Kidney (tissue), 13 donors: ENCODE measurements at regions not wholly inside any gene's neighbourhood (a gene's known extent, or its start where the extent isn't known, plus 50 kb on each side); places are given as distances from the start of the nearest gene placed in this dataset.

Experiments
- DNase-seq, 5 donors: peaks; one replicate each; pipeline ENCODE4 v3.0.0-alpha.2; 2013 to 2020
- FAIRE-seq: peaks from 2 replicates; lab custom pipeline; 2012; peaks lifted over from hg19 to GRCh38; lab: Jason Lieb, UNC
- H3K27ac ChIP-seq, 2 donors: one replicate each; pipeline ENCODE4 v1.7.0; 2013; ENCODE audit warnings: low read depth in 2 of 2, low read length in 2 of 2, inconsistent platforms in 1 of 2
- H3K27me3 ChIP-seq: one replicate; pipeline ENCODE4 v1.7.1; 2013; ENCODE audit warnings: low read length, inconsistent platforms; ENCODE audit not compliant: control insufficient read depth, insufficient read depth
- H3K36me3 ChIP-seq, 3 donors: one replicate each; pipeline versions ENCODE4 v1.7.0 to v1.7.1; 2013; ENCODE audit warnings: low read length in 3 of 3, control low read depth in 1 of 3, inconsistent platforms in 1 of 3; ENCODE audit not compliant: insufficient read depth in 3 of 3, control insufficient read depth in 2 of 3
- H3K4me1 ChIP-seq, 3 donors: one replicate each; pipeline versions ENCODE4 v1.7.0 to v1.7.1; 2013; ENCODE audit warnings: low read length in 3 of 3, inconsistent platforms in 1 of 3, low read depth in 1 of 3; ENCODE audit not compliant: control insufficient read depth in 2 of 3, insufficient read depth in 2 of 3
- H3K4me3 ChIP-seq, 3 donors: one replicate each; pipeline versions ENCODE4 v1.7.0 to v1.8.1; 2013; ENCODE audit warnings: low read length in 3 of 3, control low read depth in 1 of 3, inconsistent platforms in 1 of 3
- H3K9ac ChIP-seq, 3 donors: one replicate each; pipeline versions ENCODE4 v1.7.0 to v1.7.1; 2013; ENCODE audit warnings: low read length in 3 of 3, control low read depth in 1 of 3, inconsistent platforms in 1 of 3
- H3K9me3 ChIP-seq, 3 donors: one replicate each; pipeline versions ENCODE4 v1.7.0 to v1.7.1; 2013; ENCODE audit warnings: low read length in 3 of 3, control low read depth in 1 of 3, inconsistent platforms in 1 of 3; ENCODE audit not compliant: control insufficient read depth in 2 of 3, insufficient read depth in 1 of 3
- CTCF ChIP-seq: IDR thresholded peaks from 3 replicates; pipeline ENCODE4 v1.5.1; 2012; ENCODE audit warnings: mild to moderate bottlenecking, moderate library complexity, borderline replicate concordance; ENCODE audit not compliant: insufficient read depth; ENCODE audit errors: extremely low read depth
- intact Hi-C: fragments of 100-400 bp; cut with DNase I; formaldehyde crosslinking; loops from one replicate; pipeline ENCODE4 v1.11.1; 2022
- donor health status: control.
- donor health status: control.
- donor health status: control.
- donor health status: control.
- donor health status: control.
- donor health status: DM: yes; HTN: yes; CAD: no.
- donor health status: Normal renal cell carcinoma (clear cell type).

DNA sequence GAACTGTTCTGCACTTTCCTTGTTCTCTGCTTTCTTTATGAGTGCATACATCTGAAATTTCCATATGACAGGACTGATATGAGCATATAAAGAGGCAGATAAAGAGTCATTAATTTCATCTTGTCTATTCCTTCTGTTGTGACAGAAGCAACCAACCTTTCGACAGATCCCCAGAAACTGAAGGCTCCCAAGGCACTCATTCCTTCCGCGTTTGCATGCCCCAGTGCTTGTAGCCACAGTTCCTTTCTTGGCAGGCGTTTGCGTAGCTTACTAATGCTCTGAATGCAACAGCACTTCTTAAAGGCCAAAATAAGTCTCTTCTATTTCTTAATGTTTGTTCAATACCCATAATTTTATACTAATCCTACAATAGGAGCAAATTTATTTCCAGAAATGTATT lies 94.0 kb upstream of the TBL1X start:
- no peak overlapping the region for H3K27ac ChIP-seq
- DNase-seq (no peak), FAIRE-seq (no peak)
- TF ChIP-seq CTCF: no peak
- intact Hi-C loops: no loop called here
- H3K4me1 ChIP-seq: no peaks in the 10 kb centered on the region
- no peaks in the 10 kb centered on the region for H3K36me3 ChIP-seq
- H3K9me3 ChIP-seq: no peaks in the 10 kb centered on the region
- H3K9ac ChIP-seq: no peak overlapping the region
- no peaks in the 10 kb centered on the region for H3K27me3 ChIP-seq
- H3K4me3 ChIP-seq: no peak overlapping the region

GRCh38 chrX:9372866-9373265 lies 92.0 kb upstream of the TBL1X start:
- H3K4me1 ChIP-seq: no peaks in the 10 kb centered on the region
- intact Hi-C loops: no loop called here
- no peak overlapping the region for H3K4me3 ChIP-seq
- H3K27ac ChIP-seq: no peak overlapping the region
- H3K27me3 ChIP-seq: no peaks in the 10 kb centered on the region
- H3K9ac ChIP-seq: no peak overlapping the region
- TF ChIP-seq CTCF: no peak
- no peak for FAIRE-seq
- DNase-seq: no peak
- no peaks in the 10 kb centered on the region for H3K36me3 ChIP-seq
- no peaks in the 10 kb centered on the region for H3K9me3 ChIP-seq

DNA sequence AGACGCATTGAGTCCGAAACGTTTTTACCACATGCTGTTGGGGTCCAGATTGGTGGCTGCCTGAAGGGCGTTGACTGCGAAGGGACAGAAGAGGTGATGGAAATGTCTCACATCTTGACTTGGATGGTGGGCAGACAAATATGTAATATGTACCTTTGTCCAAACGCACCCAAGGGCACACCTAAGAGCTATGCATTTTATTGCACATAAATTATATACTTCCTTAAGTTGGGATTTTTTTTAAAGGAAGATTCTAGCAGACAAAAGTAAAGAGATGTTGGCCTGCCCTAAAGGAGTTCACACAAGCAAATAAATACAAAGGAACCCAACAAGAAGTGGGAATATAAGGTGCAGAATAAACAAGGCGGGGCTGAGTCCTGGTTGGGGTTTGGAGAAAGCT lies 91.1 kb upstream of the TBL1X start:
- Histone ChIP-seq H3K9me3 (no peaks in the 10 kb centered on the region), H3K9ac (no peak overlapping the region), H3K27me3 (no peaks in the 10 kb centered on the region), H3K4me1 (no peaks in the 10 kb centered on the region), H3K27ac (no peak overlapping the region), H3K4me3 (no peak overlapping the region), H3K36me3 (no peaks in the 10 kb centered on the region)
- DNase-seq (no peak), FAIRE-seq (no peak)
- intact Hi-C loops: no loop called here
- no peak for TF ChIP-seq CTCF

DNA sequence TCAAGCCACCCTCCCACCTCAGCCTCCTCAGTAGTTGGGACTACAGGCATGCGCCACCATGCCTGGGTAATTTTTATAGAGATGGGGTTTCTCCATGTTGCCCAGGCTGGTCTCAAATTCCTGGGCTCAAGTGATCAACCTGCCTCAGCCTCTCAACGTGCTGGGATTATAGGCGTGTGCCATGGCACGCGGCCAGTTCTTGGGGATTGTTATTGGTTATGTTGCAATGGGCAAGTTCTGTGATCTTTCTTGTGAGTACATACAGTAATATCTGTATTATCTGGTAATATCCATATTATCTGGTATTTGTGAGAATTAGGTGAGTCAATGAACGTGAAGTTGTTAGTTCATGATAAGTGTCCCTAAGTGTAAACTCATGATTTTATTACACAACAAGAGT lies 90.3 kb upstream of the TBL1X start:
- no peak overlapping the region for H3K4me3 ChIP-seq
- no peak for TF ChIP-seq CTCF
- H3K9ac ChIP-seq: no peak overlapping the region
- no peaks in the 10 kb centered on the region for H3K36me3 ChIP-seq
- FAIRE-seq (no peak), DNase-seq (no peak)
- no peaks in the 10 kb centered on the region for H3K4me1 ChIP-seq
- H3K27ac ChIP-seq: no peak overlapping the region
- no peaks in the 10 kb centered on the region for H3K9me3 ChIP-seq
- H3K27me3 ChIP-seq: peaks cover 2% of the 10 kb centered on the region
- intact Hi-C loops: no loop called here
